ENCODE measurements at regions not wholly inside any gene's neighbourhood (a gene's known extent, or its start where the extent isn't known, plus 50 kb on each side); places are given as distances from the start of the nearest gene placed in this dataset.

DNA sequence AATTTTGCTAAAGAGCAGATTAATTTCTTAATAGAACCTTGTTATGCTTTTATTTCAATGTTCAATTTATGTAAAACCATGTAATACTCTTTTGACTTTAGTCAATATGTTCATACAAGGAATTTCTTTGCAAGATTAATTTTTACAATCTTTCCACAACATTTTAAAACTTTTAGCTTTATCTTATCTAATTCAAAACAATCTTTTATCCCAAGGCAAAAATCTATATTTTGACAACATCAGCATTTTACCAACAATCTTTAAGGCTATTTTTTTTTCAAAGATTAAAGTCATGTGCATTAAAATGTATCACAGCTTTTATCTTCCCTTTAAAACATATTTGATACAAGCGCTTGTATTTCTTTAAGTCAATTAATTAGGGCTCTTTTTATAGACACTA, 914.7 kb downstream of the PLOD2 start:
- Histone ChIP-seq H3K4me2 (ENCODE audit: low read length) (no peak overlapping the region), H3K79me2 (replicated peaks; ENCODE audit: insufficient read depth, low read length) (no peaks in the 10 kb centered on the region), H3K9me2 (ENCODE audit: insufficient read depth, low read length) (no peaks in the 10 kb centered on the region), H3K9ac (ENCODE audit: low read length) (no peak overlapping the region), H3K36me3 (ENCODE audit: insufficient read depth, low read length) (no peaks in the 10 kb centered on the region), H3K27me3 (ENCODE audit: insufficient read depth, low read depth, low read length) (no peaks in the 10 kb centered on the region), H3K27ac (ENCODE audit: low read length) (no peak overlapping the region), H3F3A (ENCODE audit: insufficient read depth, low read length, poor library complexity, severe bottlenecking) (no peaks in the 10 kb centered on the region), H2AFZ (ENCODE audit: low read depth, low read length) (no peak overlapping the region), H4K20me1 (ENCODE audit: insufficient read depth) (no peaks in the 10 kb centered on the region), H3K9me3 (ENCODE audit: low read length) (peaks cover 2% of the 10 kb centered on the region), H3K4me3 (ENCODE audit: low read length) (no peak overlapping the region)
- TF ChIP-seq POLR2AphosphoS5 (IDR thresholded peaks at IDR 0.05) (no peak), SMC3 (conservative IDR thresholded peaks at IDR 0.05; ENCODE audit: poor library complexity) (no peak), MXI1 (conservative IDR thresholded peaks at IDR 0.05; ENCODE audit: poor library complexity, severe bottlenecking) (no peak), TAF1 (IDR thresholded peaks at IDR 0.05; ENCODE audit: low read depth) (no peak), EP300 (conservative IDR thresholded peaks at IDR 0.05; ENCODE audit: poor library complexity, severe bottlenecking) (no peak), EZH2 (IDR thresholded peaks at IDR 0.05; ENCODE audit: borderline replicate concordance, insufficient read depth, low read length, poor library complexity, severe bottlenecking) (no peak), RAD21 (conservative IDR thresholded peaks at IDR 0.05) (no peak)
- TF ChIP-seq, protein P1, sequence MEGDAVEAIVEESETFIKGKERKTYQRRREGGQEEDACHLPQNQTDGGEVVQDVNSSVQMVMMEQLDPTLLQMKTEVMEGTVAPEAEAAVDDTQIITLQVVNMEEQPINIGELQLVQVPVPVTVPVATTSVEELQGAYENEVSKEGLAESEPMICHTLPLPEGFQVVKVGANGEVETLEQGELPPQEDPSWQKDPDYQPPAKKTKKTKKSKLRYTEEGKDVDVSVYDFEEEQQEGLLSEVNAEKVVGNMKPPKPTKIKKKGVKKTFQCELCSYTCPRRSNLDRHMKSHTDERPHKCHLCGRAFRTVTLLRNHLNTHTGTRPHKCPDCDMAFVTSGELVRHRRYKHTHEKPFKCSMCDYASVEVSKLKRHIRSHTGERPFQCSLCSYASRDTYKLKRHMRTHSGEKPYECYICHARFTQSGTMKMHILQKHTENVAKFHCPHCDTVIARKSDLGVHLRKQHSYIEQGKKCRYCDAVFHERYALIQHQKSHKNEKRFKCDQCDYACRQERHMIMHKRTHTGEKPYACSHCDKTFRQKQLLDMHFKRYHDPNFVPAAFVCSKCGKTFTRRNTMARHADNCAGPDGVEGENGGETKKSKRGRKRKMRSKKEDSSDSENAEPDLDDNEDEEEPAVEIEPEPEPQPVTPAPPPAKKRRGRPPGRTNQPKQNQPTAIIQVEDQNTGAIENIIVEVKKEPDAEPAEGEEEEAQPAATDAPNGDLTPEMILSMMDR (IDR thresholded peaks at IDR 0.05; ENCODE audit: poor library complexity, severe bottlenecking), result no peak
- TF ChIP-seq, protein P2, sequence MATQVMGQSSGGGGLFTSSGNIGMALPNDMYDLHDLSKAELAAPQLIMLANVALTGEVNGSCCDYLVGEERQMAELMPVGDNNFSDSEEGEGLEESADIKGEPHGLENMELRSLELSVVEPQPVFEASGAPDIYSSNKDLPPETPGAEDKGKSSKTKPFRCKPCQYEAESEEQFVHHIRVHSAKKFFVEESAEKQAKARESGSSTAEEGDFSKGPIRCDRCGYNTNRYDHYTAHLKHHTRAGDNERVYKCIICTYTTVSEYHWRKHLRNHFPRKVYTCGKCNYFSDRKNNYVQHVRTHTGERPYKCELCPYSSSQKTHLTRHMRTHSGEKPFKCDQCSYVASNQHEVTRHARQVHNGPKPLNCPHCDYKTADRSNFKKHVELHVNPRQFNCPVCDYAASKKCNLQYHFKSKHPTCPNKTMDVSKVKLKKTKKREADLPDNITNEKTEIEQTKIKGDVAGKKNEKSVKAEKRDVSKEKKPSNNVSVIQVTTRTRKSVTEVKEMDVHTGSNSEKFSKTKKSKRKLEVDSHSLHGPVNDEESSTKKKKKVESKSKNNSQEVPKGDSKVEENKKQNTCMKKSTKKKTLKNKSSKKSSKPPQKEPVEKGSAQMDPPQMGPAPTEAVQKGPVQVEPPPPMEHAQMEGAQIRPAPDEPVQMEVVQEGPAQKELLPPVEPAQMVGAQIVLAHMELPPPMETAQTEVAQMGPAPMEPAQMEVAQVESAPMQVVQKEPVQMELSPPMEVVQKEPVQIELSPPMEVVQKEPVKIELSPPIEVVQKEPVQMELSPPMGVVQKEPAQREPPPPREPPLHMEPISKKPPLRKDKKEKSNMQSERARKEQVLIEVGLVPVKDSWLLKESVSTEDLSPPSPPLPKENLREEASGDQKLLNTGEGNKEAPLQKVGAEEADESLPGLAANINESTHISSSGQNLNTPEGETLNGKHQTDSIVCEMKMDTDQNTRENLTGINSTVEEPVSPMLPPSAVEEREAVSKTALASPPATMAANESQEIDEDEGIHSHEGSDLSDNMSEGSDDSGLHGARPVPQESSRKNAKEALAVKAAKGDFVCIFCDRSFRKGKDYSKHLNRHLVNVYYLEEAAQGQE (IDR thresholded peaks at IDR 0.05; ENCODE audit: borderline replicate concordance), result no peak

GRCh38 chr3:145248928-145249327, 912.1 kb downstream of the PLOD2 start:
- no peaks in the 10 kb centered on the region for H3K9me2 ChIP-seq (ENCODE audit: insufficient read depth, low read length)
- no peak overlapping the region for H2AFZ ChIP-seq (ENCODE audit: low read depth, low read length)
- no peaks in the 10 kb centered on the region for H3K79me2 ChIP-seq (replicated peaks; ENCODE audit: insufficient read depth, low read length)
- H3K27ac ChIP-seq (ENCODE audit: low read length), result no peak overlapping the region
- no peaks in the 10 kb centered on the region for H3F3A ChIP-seq (ENCODE audit: insufficient read depth, low read length, poor library complexity, severe bottlenecking)
- peaks cover 2% of the 10 kb centered on the region for H3K9me3 ChIP-seq (ENCODE audit: low read length)
- H3K9ac ChIP-seq (ENCODE audit: low read length), result no peak overlapping the region
- H4K20me1 ChIP-seq (ENCODE audit: insufficient read depth), result no peaks in the 10 kb centered on the region
- H3K4me3 ChIP-seq (ENCODE audit: low read length), result no peak overlapping the region
- TF ChIP-seq, protein P2 (IDR thresholded peaks at IDR 0.05; ENCODE audit: borderline replicate concordance), result no peak
- no peak for TF ChIP-seq EZH2 (IDR thresholded peaks at IDR 0.05; ENCODE audit: borderline replicate concordance, insufficient read depth, low read length, poor library complexity, severe bottlenecking)
- TF ChIP-seq EP300 (conservative IDR thresholded peaks at IDR 0.05; ENCODE audit: poor library complexity, severe bottlenecking), result no peak
- TF ChIP-seq MXI1 (conservative IDR thresholded peaks at IDR 0.05; ENCODE audit: poor library complexity, severe bottlenecking), result no peak
- no peak for TF ChIP-seq RAD21 (conservative IDR thresholded peaks at IDR 0.05)
- TF ChIP-seq TAF1 (IDR thresholded peaks at IDR 0.05; ENCODE audit: low read depth), result no peak
- TF ChIP-seq POLR2AphosphoS5 (IDR thresholded peaks at IDR 0.05), result no peak
- TF ChIP-seq SMC3 (conservative IDR thresholded peaks at IDR 0.05; ENCODE audit: poor library complexity), result no peak
- TF ChIP-seq, protein P1 (IDR thresholded peaks at IDR 0.05; ENCODE audit: poor library complexity, severe bottlenecking), result no peak
- H3K4me2 ChIP-seq (ENCODE audit: low read length), result no peak overlapping the region
- no peaks in the 10 kb centered on the region for H3K27me3 ChIP-seq (ENCODE audit: insufficient read depth, low read depth, low read length)
- no peaks in the 10 kb centered on the region for H3K36me3 ChIP-seq (ENCODE audit: insufficient read depth, low read length)
